Spinal cord (tissue), 9 donors: ENCODE measurements at regions not wholly inside any gene's neighbourhood (a gene's known extent, or its start where the extent isn't known, plus 50 kb on each side); places are given as distances from the start of the nearest gene placed in this dataset.

Experiments used
- DNase-seq, 6 donors: peaks; one replicate each; pipeline versions ENCODE4 v3.0.0 to v3.0.0-alpha.2; 2013 to 2015; ENCODE audit warnings: low spot score in 6 of 6, low read depth in 4 of 6
- H3K27ac ChIP-seq: one replicate; pipeline ENCODE4 v1.5.1; 2013; ENCODE audit warnings: low read depth, low read length, control low read depth
- H3K27me3 ChIP-seq: one replicate; pipeline ENCODE4 v1.6.1; 2013; ENCODE audit warnings: low read length; ENCODE audit not compliant: control insufficient read depth, insufficient read depth
- H3K36me3 ChIP-seq: one replicate; pipeline ENCODE4 v1.6.1; 2013; ENCODE audit warnings: low read length; ENCODE audit not compliant: control insufficient read depth, insufficient read depth
- H3K4me1 ChIP-seq: one replicate; pipeline ENCODE4 v1.6.1; 2013; ENCODE audit warnings: low read length; ENCODE audit not compliant: control insufficient read depth, insufficient read depth
- H3K4me3 ChIP-seq: one replicate; pipeline ENCODE4 v1.5.1; 2013; ENCODE audit warnings: low read depth, low read length, control low read depth
- H3K9me3 ChIP-seq: one replicate; pipeline ENCODE4 v1.6.1; 2013; ENCODE audit warnings: low read length; ENCODE audit not compliant: control insufficient read depth, insufficient read depth
- WGBS: methylation state at CpG from one replicate; pipeline ENCODE4 v1.1.5; 2013; ENCODE audit warnings: missing lambda C conversion rate; ENCODE audit not compliant: insufficient coverage; 5-methylcytosine and 5-hydroxymethylcytosine counted together
- donor health status: healthy.

GRCh38 chr3:146314871-146315270 is 64.0 kb upstream of the PLSCR4 start:
- Histone ChIP-seq H3K4me1 (no peaks in the 10 kb centered on the region), H3K27me3 (no peaks in the 10 kb centered on the region), H3K4me3 (no peak overlapping the region), H3K36me3 (no peaks in the 10 kb centered on the region), H3K9me3 (no peaks in the 10 kb centered on the region), H3K27ac (no peak overlapping the region)
- DNase-seq, result no peak

GRCh38 chr3:146313746-146314111 is 62.8 kb upstream of the PLSCR4 start:
- no peak overlapping the region for H3K4me3 ChIP-seq
- H3K36me3 ChIP-seq, result no peaks in the 10 kb centered on the region
- no peak overlapping the region for H3K27ac ChIP-seq
- H3K4me1 ChIP-seq, result no peaks in the 10 kb centered on the region
- 100% methylated on average over 1 of the region's 1 CpG for WGBS
- no peaks in the 10 kb centered on the region for H3K27me3 ChIP-seq
- DNase-seq, result no peak
- no peaks in the 10 kb centered on the region for H3K9me3 ChIP-seq

DNA sequence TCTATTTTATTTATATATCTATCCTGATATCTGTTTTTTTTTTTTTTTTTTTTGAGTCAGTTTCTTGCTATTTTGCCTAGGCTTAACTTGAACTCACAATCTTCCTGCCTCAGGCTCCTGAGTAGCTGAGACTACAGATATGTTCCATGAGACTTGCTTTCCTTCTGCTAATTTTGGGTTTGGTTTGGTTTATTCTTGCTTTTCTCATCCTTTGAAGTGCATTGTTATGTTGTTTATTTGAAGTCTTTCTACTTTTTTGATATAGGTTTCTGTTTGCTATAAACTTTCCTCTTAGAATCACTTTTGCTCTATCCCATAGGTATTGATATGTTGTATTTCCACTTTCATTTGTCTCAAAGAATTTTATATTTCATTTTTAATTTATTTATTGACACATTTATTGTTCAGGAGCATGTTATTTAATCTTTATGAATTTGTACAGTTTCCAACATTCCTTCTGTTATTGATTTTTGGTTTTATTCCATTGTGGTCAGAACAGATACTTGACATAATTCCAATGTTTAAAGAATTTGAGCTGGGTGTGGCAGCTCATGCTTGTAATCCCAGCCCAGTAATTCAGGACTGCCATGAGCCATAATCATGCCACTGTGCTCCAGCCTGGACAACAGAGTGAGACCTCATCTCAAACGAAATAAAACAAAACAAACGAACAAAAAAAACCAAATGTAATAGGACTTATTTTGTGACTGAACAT is 62.3 kb upstream of the PLSCR4 start:
- DNase-seq, result no peak
- Histone ChIP-seq H3K36me3 (no peaks in the 10 kb centered on the region), H3K27ac (no peak overlapping the region), H3K27me3 (no peaks in the 10 kb centered on the region), H3K4me1 (no peaks in the 10 kb centered on the region), H3K4me3 (no peak overlapping the region), H3K9me3 (no peaks in the 10 kb centered on the region)
- WGBS, result no CpG with 5 or more reads among the region's 2 CpGs

GRCh38 chr3:146308682-146309081 is 57.8 kb upstream of the PLSCR4 start:
- Histone ChIP-seq H3K9me3 (no peaks in the 10 kb centered on the region), H3K27me3 (no peaks in the 10 kb centered on the region), H3K36me3 (no peaks in the 10 kb centered on the region), H3K4me1 (no peaks in the 10 kb centered on the region), H3K27ac (no peak overlapping the region), H3K4me3 (no peak overlapping the region)
- no peak for DNase-seq
- no CpG with 5 or more reads among the region's 3 CpGs for WGBS

GRCh38 chr3:146308222-146308621 is 57.3 kb upstream of the PLSCR4 start:
- no peak overlapping the region for H3K27ac ChIP-seq
- no peak for DNase-seq
- H3K9me3 ChIP-seq, result no peaks in the 10 kb centered on the region
- no peak overlapping the region for H3K4me3 ChIP-seq
- H3K4me1 ChIP-seq, result no peaks in the 10 kb centered on the region
- H3K36me3 ChIP-seq, result no peaks in the 10 kb centered on the region
- H3K27me3 ChIP-seq, result no peaks in the 10 kb centered on the region

DNA sequence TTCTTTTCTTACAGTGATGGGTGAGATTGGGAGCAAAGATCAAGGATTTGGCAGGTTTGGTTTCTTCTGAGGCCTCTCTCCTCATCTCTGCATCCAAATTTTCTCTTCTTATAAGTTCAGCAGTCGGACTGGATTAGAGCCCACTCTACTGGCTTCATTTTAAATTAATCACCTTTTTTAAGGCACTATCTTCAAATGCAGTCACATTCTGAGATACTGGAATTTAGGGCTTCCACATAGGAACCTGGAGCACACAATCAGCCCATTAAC is 56.5 kb upstream of the PLSCR4 start:
- no peak overlapping the region for H3K27ac ChIP-seq
- H3K9me3 ChIP-seq, result no peaks in the 10 kb centered on the region
- DNase-seq, result no peak
- WGBS, result 83% methylated on average over 1 of the region's 1 CpG
- no peak overlapping the region for H3K4me3 ChIP-seq
- no peaks in the 10 kb centered on the region for H3K27me3 ChIP-seq
- H3K4me1 ChIP-seq, result no peaks in the 10 kb centered on the region
- H3K36me3 ChIP-seq, result no peaks in the 10 kb centered on the region

DNA sequence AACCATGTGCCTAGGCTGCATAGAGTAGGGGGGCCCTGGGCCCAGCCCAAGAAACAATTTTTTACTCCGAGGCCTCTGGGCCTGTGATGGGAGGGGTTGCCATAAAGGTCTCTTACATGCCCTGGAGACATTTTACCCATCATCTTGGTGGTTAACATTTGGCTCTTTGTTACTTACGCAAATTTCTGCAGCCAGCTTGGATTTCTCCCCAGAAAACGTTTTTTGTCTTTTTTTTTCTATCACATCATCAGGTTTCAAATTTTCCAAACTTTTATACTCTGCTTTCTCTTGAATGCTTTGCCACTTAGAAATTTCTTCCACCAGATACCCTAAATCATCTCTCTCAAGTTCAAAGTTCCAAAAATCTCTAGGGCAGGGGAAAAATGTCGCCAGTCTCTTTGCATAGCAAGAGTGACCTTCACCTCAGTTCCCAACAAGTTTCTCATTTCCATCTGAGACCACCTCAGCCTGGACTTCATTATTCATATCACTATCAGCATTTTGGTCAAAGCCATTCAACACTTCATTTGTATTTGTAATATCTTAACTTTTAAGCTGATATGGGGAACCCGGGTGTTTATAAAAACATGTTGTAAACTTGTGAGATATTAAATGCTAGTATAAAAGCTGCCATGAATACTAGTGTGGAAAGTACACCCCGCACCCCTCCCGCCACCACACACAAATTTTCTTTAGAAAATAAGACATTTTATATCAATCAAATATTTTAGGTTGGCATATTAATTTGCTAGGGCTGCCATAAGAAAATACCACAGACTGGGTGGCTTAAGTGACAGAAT is 56.0 kb upstream of the PLSCR4 start:
- Histone ChIP-seq H3K4me3 (no peak overlapping the region), H3K4me1 (no peaks in the 10 kb centered on the region), H3K27me3 (no peaks in the 10 kb centered on the region), H3K9me3 (no peaks in the 10 kb centered on the region), H3K36me3 (no peaks in the 10 kb centered on the region), H3K27ac (no peak overlapping the region)
- DNase-seq, result no peak
- 90% methylated on average over 4 of the region's 7 CpGs for WGBS

DNA sequence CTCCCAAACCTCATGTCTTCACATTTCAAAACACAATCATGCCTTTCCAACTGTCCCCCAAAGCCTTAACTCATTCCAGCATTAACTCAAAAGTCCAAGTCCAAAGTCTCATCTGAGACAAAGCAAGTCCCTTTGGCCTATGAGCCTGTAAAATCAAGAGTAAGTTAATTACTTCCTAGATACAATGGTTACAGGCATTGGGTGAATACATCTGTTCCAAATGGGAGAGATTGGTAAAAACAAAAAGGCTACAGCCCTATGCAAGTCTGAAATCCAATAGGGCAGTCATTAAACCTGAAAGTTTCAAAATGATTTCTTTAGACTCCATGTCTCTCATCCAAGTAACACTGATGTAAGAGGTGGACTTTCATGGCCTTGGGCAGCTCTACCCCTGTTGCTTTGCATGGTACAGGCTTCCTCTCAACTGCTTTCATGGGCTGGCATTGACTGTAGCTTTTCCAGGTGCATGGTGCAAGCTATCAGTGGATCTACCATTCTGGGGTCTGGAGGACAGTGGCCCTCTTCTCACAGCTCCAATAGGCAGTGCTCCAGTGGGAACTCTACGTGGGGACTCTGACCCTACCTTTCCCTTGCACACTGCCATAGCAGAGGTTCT is 55.0 kb upstream of the PLSCR4 start:
- DNase-seq, result no peak
- Histone ChIP-seq H3K4me1 (no peaks in the 10 kb centered on the region), H3K36me3 (no peaks in the 10 kb centered on the region), H3K27ac (no peak overlapping the region), H3K9me3 (no peaks in the 10 kb centered on the region), H3K4me3 (no peak overlapping the region), H3K27me3 (no peaks in the 10 kb centered on the region)
- 94% methylated on average over 1 of the region's 1 CpG for WGBS

- no peaks in the 10 kb centered on the region for H3K4me1 ChIP-seq
- WGBS, result no CpG with 5 or more reads among the region's 1 CpG
- no peaks in the 10 kb centered on the region for H3K9me3 ChIP-seq
- no peaks in the 10 kb centered on the region for H3K27me3 ChIP-seq
- DNase-seq, result peak in 1 of 6 donors; percentile 67
- no peak overlapping the region for H3K27ac ChIP-seq
- no peaks in the 10 kb centered on the region for H3K36me3 ChIP-seq
- no peak overlapping the region for H3K4me3 ChIP-seq
These were observed 49.9 kb upstream of the PLSCR4 start for GRCh38 chr3:146300768-146301167.
